ENCODE measurements at regions not wholly inside any gene's neighbourhood (a gene's known extent, or its start where the extent isn't known, plus 50 kb on each side); places are given as distances from the start of the nearest gene placed in this dataset.

GRCh38 chr20:50260479-50261221 lies 70.0 kb downstream of the CEBPB start:
- TF ChIP-seq POLR2A (IDR thresholded peaks at IDR 0.05) (no peak), CTCF (IDR thresholded peaks at IDR 0.05) (no peak), POLR2AphosphoS5 (IDR thresholded peaks at IDR 0.05) (no peak), EP300 (IDR thresholded peaks at IDR 0.05) (no peak)

All from gastroesophageal sphincter (tissue), 3 donors.